WTC11 (cell line): ENCODE measurements at regions not wholly inside any gene's neighbourhood (a gene's known extent, or its start where the extent isn't known, plus 50 kb on each side); places are given as distances from the start of the nearest gene placed in this dataset.

Experiments used
- ATAC-seq: fragments of 200-7000 bp; cut with Tn5 transposase; 2 replicates; pipeline ENCODE4 v1.10.0; 2021; ENCODE audit warnings: mild to moderate bottlenecking, moderate library complexity
- CTCF ChIA-PET: fragments of 300-600 bp; sonication (Branson Sonifier 250); formaldehyde crosslinking; loops from one replicate; lab custom pipeline; 2021; ENCODE audit warnings: antibody characterized with exemption; lab: Charles Lee
- POLR2A ChIA-PET: fragments of 350-600 bp; sonication (Branson Sonifier 250); formaldehyde crosslinking; loops from one replicate; lab custom pipeline; 2021; ENCODE audit warnings: antibody characterized with exemption; lab: Charles Lee
- DNase-seq: peaks from one replicate; pipeline ENCODE4 v3.0.0; 2021; ENCODE audit warnings: low spot score
- H3K27ac Mint-ChIP-seq: 2 replicates; pipeline ENCODE4 v1.8.0; 2021; ENCODE audit warnings: mixed read lengths
- H3K27me3 Mint-ChIP-seq: 2 replicates; pipeline ENCODE4 v1.8.0; 2021; ENCODE audit warnings: low read depth, mild to moderate bottlenecking, moderate library complexity, mixed read lengths
- H3K36me3 Mint-ChIP-seq: 2 replicates; pipeline ENCODE4 v1.8.0; 2021; ENCODE audit warnings: mixed read lengths
- H3K4me1 Mint-ChIP-seq: 2 replicates; pipeline ENCODE4 v1.8.0; 2022; ENCODE audit warnings: mixed read lengths
- H3K4me3 Mint-ChIP-seq: 2 replicates; pipeline ENCODE4 v1.8.0; 2021; ENCODE audit warnings: mild to moderate bottlenecking, moderate library complexity, mixed read lengths
- H3K9me3 Mint-ChIP-seq: 2 replicates; pipeline ENCODE4 v1.8.0; 2021; ENCODE audit warnings: mixed read lengths
- CREB1 ChIP-seq: sonication (generic); formaldehyde crosslinking; IDR thresholded peaks from 2 replicates; pipeline ENCODE4 v1.8.0; 2023; ENCODE audit warnings: mild to moderate bottlenecking, missing genetic modification reagents
- CTCF ChIP-seq: fragments of 200-600 bp; IDR thresholded peaks from 2 replicates; pipeline ENCODE4 v1.8.0; 2022; ENCODE audit warnings: antibody characterized with exemption
- ELF4 ChIP-seq: sonication (generic); formaldehyde crosslinking; IDR thresholded peaks from 2 replicates; pipeline ENCODE4 v1.8.1; 2022; ENCODE audit warnings: low read depth, mild to moderate bottlenecking, moderate library complexity, missing genetic modification reagents
- FOXJ3 ChIP-seq: sonication (generic); formaldehyde crosslinking; IDR thresholded peaks from 2 replicates; pipeline ENCODE4 v1.9.0; 2021; ENCODE audit warnings: missing genetic modification reagents, mild to moderate bottlenecking, borderline replicate concordance
- HMGA2 ChIP-seq: fragments of 250-450 bp; sonication (Bioruptor Pico); IDR thresholded peaks from 2 replicates; pipeline ENCODE4 v1.4.0; 2021; ENCODE audit warnings: mild to moderate bottlenecking, moderate library complexity
- JAZF1 ChIP-seq: fragments of 250-450 bp; sonication (Bioruptor Pico); IDR thresholded peaks from 2 replicates; pipeline ENCODE4 v1.9.0; 2021; ENCODE audit warnings: moderate library complexity, mild to moderate bottlenecking, inconsistent platforms
- JUN ChIP-seq: sonication (generic); formaldehyde crosslinking; IDR thresholded peaks from 2 replicates; pipeline ENCODE4 v1.8.0; 2023; ENCODE audit warnings: mild to moderate bottlenecking, missing genetic modification reagents
- KAT7 ChIP-seq: sonication (generic); formaldehyde crosslinking; IDR thresholded peaks from 2 replicates; pipeline ENCODE4 v1.8.1; 2023; ENCODE audit warnings: missing genetic modification reagents, mild to moderate bottlenecking, borderline replicate concordance
- NFATC4 ChIP-seq: fragments of 250-450 bp; sonication (Bioruptor Pico); IDR thresholded peaks from 2 replicates; pipeline ENCODE4 v1.9.0; 2021; ENCODE audit warnings: mild to moderate bottlenecking
- NR3C1 ChIP-seq: sonication (generic); formaldehyde crosslinking; conservative IDR thresholded peaks from 2 replicates; pipeline ENCODE4 v1.8.1; 2023; ENCODE audit warnings: low read depth, mild to moderate bottlenecking, missing genetic modification reagents
- PRDM15 ChIP-seq: sonication (generic); formaldehyde crosslinking; IDR thresholded peaks from 2 replicates; pipeline ENCODE4 v1.8.0; 2022; ENCODE audit warnings: missing genetic modification reagents
- ZNF263 ChIP-seq: sonication (generic); formaldehyde crosslinking; IDR thresholded peaks from 2 replicates; pipeline ENCODE4 v1.8.1; 2022; ENCODE audit warnings: low read depth, mild to moderate bottlenecking, moderate library complexity, missing genetic modification reagents
- TF ChIP-seq, protein P1 (sequence below): sonication (generic); formaldehyde crosslinking; conservative IDR thresholded peaks from 2 replicates; pipeline ENCODE4 v1.8.1; 2023; ENCODE audit warnings: mild to moderate bottlenecking, low read depth, missing genetic modification reagents, moderate library complexity
- TF ChIP-seq, protein P2 (sequence below): sonication (generic); formaldehyde crosslinking; IDR thresholded peaks from 2 replicates; pipeline ENCODE4 v1.8.1; 2023; ENCODE audit warnings: mild to moderate bottlenecking, missing genetic modification reagents
- TF ChIP-seq, protein P3 (sequence below): sonication (generic); formaldehyde crosslinking; IDR thresholded peaks from 2 replicates; pipeline ENCODE4 v1.8.1; 2023; ENCODE audit warnings: mild to moderate bottlenecking, missing genetic modification reagents, borderline replicate concordance
- TF ChIP-seq, protein P4 (sequence below): fragments of 250-450 bp; sonication (Bioruptor Pico); IDR thresholded peaks from 2 replicates; pipeline ENCODE4 v1.9.0; 2021; ENCODE audit warnings: mild to moderate bottlenecking, borderline replicate concordance

- no peak overlapping the region for H3K4me3 Mint-ChIP-seq
- peaks cover 60% of the 10 kb centered on the region for H3K36me3 Mint-ChIP-seq
- peaks cover 19% of the 10 kb centered on the region for H3K4me1 Mint-ChIP-seq
- H3K27ac Mint-ChIP-seq: no peak overlapping the region
- TF ChIP-seq HMGA2 (CRISPR knock-in tag): no peak
- TF ChIP-seq JUN (CRISPR knock-in tag): no peak
- no peak for TF ChIP-seq KAT7 (CRISPR knock-in tag)
- no peak for TF ChIP-seq NR3C1 (CRISPR knock-in tag)
- TF ChIP-seq, protein P1, sequence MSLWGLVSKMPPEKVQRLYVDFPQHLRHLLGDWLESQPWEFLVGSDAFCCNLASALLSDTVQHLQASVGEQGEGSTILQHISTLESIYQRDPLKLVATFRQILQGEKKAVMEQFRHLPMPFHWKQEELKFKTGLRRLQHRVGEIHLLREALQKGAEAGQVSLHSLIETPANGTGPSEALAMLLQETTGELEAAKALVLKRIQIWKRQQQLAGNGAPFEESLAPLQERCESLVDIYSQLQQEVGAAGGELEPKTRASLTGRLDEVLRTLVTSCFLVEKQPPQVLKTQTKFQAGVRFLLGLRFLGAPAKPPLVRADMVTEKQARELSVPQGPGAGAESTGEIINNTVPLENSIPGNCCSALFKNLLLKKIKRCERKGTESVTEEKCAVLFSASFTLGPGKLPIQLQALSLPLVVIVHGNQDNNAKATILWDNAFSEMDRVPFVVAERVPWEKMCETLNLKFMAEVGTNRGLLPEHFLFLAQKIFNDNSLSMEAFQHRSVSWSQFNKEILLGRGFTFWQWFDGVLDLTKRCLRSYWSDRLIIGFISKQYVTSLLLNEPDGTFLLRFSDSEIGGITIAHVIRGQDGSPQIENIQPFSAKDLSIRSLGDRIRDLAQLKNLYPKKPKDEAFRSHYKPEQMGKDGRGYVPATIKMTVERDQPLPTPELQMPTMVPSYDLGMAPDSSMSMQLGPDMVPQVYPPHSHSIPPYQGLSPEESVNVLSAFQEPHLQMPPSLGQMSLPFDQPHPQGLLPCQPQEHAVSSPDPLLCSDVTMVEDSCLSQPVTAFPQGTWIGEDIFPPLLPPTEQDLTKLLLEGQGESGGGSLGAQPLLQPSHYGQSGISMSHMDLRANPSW (CRISPR knock-in tag): no peak
- TF ChIP-seq JAZF1 (CRISPR knock-in tag): no peak
- TF ChIP-seq, protein P2, sequence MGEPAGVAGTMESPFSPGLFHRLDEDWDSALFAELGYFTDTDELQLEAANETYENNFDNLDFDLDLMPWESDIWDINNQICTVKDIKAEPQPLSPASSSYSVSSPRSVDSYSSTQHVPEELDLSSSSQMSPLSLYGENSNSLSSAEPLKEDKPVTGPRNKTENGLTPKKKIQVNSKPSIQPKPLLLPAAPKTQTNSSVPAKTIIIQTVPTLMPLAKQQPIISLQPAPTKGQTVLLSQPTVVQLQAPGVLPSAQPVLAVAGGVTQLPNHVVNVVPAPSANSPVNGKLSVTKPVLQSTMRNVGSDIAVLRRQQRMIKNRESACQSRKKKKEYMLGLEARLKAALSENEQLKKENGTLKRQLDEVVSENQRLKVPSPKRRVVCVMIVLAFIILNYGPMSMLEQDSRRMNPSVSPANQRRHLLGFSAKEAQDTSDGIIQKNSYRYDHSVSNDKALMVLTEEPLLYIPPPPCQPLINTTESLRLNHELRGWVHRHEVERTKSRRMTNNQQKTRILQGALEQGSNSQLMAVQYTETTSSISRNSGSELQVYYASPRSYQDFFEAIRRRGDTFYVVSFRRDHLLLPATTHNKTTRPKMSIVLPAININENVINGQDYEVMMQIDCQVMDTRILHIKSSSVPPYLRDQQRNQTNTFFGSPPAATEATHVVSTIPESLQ (CRISPR knock-in tag): no peak
- TF ChIP-seq CREB1 (CRISPR knock-in tag): no peak
- CTCF ChIA-PET: interaction anchor here (1.4 kb wide), 1 partner anchor 107 kb away, joined by 4 read pairs; the partner anchor contains the start of gene FAM3C
- H3K27me3 Mint-ChIP-seq: no peaks in the 10 kb centered on the region; the same call in 1 of the 2 replicates
- no peak for ATAC-seq
- peaks cover 65% of the 10 kb centered on the region for H3K9me3 Mint-ChIP-seq
- DNase-seq: no peak
- POLR2A ChIA-PET: no interaction called here
Observed at GRCh38 chr7:121503730-121504129, 107.6 kb upstream of the FAM3C start.

DNA sequence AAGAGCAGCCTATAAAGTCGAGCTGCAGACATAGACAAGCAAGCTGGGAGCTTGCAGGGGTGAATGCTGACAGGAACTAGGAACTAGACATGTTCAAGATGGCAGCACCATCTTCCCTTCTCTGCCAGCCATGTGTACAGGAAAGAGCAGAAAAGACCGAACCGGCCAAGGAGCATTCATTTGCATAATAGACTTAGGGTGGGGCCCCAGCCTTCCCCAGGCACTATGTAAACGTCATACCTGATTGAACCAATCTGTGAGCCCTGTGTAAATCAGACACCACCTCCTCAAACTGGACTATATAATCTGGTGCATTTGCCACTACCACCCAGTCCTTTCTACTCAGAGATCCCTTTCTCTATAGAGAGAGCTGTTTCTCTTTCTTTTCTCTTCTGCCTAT, 106.9 kb upstream of the FAM3C start:
- DNase-seq (no peak), ATAC-seq (no peak)
- no peak overlapping the region for H3K27ac Mint-ChIP-seq
- no peak overlapping the region for H3K4me3 Mint-ChIP-seq
- H3K27me3 Mint-ChIP-seq: no peaks in the 10 kb centered on the region; the same call in 1 of the 2 replicates
- CTCF ChIA-PET: interaction anchor here (1.4 kb wide), 1 partner anchor 107 kb away, joined by 4 read pairs; the partner anchor contains the start of gene FAM3C
- peaks cover 58% of the 10 kb centered on the region for H3K36me3 Mint-ChIP-seq
- POLR2A ChIA-PET: no interaction called here
- H3K4me1 Mint-ChIP-seq: peaks cover 19% of the 10 kb centered on the region
- peaks cover 62% of the 10 kb centered on the region for H3K9me3 Mint-ChIP-seq
- TF ChIP-seq JUN (CRISPR knock-in tag) (no peak), FOXJ3 (no peak), CTCF (no peak), NFATC4 (CRISPR knock-in tag) (no peak), ELF4 (CRISPR knock-in tag) (no peak), PRDM15 (CRISPR knock-in tag) (no peak), ZNF263 (no peak)
- TF ChIP-seq, protein P3, sequence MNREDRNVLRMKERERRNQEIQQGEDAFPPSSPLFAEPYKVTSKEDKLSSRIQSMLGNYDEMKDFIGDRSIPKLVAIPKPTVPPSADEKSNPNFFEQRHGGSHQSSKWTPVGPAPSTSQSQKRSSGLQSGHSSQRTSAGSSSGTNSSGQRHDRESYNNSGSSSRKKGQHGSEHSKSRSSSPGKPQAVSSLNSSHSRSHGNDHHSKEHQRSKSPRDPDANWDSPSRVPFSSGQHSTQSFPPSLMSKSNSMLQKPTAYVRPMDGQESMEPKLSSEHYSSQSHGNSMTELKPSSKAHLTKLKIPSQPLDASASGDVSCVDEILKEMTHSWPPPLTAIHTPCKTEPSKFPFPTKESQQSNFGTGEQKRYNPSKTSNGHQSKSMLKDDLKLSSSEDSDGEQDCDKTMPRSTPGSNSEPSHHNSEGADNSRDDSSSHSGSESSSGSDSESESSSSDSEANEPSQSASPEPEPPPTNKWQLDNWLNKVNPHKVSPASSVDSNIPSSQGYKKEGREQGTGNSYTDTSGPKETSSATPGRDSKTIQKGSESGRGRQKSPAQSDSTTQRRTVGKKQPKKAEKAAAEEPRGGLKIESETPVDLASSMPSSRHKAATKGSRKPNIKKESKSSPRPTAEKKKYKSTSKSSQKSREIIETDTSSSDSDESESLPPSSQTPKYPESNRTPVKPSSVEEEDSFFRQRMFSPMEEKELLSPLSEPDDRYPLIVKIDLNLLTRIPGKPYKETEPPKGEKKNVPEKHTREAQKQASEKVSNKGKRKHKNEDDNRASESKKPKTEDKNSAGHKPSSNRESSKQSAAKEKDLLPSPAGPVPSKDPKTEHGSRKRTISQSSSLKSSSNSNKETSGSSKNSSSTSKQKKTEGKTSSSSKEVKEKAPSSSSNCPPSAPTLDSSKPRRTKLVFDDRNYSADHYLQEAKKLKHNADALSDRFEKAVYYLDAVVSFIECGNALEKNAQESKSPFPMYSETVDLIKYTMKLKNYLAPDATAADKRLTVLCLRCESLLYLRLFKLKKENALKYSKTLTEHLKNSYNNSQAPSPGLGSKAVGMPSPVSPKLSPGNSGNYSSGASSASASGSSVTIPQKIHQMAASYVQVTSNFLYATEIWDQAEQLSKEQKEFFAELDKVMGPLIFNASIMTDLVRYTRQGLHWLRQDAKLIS (CRISPR knock-in tag): no peak
- TF ChIP-seq, protein P4, sequence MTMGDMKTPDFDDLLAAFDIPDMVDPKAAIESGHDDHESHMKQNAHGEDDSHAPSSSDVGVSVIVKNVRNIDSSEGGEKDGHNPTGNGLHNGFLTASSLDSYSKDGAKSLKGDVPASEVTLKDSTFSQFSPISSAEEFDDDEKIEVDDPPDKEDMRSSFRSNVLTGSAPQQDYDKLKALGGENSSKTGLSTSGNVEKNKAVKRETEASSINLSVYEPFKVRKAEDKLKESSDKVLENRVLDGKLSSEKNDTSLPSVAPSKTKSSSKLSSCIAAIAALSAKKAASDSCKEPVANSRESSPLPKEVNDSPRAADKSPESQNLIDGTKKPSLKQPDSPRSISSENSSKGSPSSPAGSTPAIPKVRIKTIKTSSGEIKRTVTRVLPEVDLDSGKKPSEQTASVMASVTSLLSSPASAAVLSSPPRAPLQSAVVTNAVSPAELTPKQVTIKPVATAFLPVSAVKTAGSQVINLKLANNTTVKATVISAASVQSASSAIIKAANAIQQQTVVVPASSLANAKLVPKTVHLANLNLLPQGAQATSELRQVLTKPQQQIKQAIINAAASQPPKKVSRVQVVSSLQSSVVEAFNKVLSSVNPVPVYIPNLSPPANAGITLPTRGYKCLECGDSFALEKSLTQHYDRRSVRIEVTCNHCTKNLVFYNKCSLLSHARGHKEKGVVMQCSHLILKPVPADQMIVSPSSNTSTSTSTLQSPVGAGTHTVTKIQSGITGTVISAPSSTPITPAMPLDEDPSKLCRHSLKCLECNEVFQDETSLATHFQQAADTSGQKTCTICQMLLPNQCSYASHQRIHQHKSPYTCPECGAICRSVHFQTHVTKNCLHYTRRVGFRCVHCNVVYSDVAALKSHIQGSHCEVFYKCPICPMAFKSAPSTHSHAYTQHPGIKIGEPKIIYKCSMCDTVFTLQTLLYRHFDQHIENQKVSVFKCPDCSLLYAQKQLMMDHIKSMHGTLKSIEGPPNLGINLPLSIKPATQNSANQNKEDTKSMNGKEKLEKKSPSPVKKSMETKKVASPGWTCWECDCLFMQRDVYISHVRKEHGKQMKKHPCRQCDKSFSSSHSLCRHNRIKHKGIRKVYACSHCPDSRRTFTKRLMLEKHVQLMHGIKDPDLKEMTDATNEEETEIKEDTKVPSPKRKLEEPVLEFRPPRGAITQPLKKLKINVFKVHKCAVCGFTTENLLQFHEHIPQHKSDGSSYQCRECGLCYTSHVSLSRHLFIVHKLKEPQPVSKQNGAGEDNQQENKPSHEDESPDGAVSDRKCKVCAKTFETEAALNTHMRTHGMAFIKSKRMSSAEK (CRISPR knock-in tag): no peak
